Neural cell (in vitro differentiated cells): ENCODE measurements at regions not wholly inside any gene's neighbourhood (a gene's known extent, or its start where the extent isn't known, plus 50 kb on each side); places are given as distances from the start of the nearest gene placed in this dataset.

ENCODE experiments used
- H2AFZ ChIP-seq: fragments of 200-600, 300-800 bp; sonication (generic), shearing (Covaris generic); 2 replicates; pipeline ENCODE4 v1.6.0; 2014; ENCODE audit warnings: low read depth, mild to moderate bottlenecking, antibody characterized with exemption, low read length, moderate library complexity
- H3F3A ChIP-seq: fragments of 200-600 bp; shearing (Covaris generic); 2 replicates; pipeline ENCODE4 v1.6.1; 2016; ENCODE audit warnings: mild to moderate bottlenecking, moderate library complexity, mixed read lengths, antibody characterized with exemption, low read length; ENCODE audit not compliant: insufficient read depth, poor library complexity, severe bottlenecking
- H3K27ac ChIP-seq: fragments of 200-600, 300-800 bp; sonication (generic), shearing (Covaris generic); 2 replicates; pipeline ENCODE4 v1.5.1; 2014; ENCODE audit warnings: mild to moderate bottlenecking, low read length, moderate library complexity
- H3K27me3 ChIP-seq: fragments of 300-800, 200-600 bp; sonication (generic), shearing (Covaris generic); 2 replicates; pipeline ENCODE4 v1.6.0; 2014; ENCODE audit warnings: mild to moderate bottlenecking, low read depth, low read length, moderate library complexity; ENCODE audit not compliant: insufficient read depth
- H3K36me3 ChIP-seq: fragments of 300-800, 200-600 bp; sonication (generic), shearing (Covaris generic); 2 replicates; pipeline ENCODE4 v1.5.1; 2014; ENCODE audit warnings: mild to moderate bottlenecking, antibody characterized with exemption, low read length, moderate library complexity; ENCODE audit not compliant: insufficient read depth
- H3K4me2 ChIP-seq: fragments of 300-800, 200-600 bp; sonication (generic), shearing (Covaris generic); 2 replicates; pipeline ENCODE4 v1.6.0; 2014; ENCODE audit warnings: mild to moderate bottlenecking, low read length
- H3K4me3 ChIP-seq: fragments of 300-800, 200-600 bp; sonication (generic), shearing (Covaris generic); 2 replicates; pipeline ENCODE4 v1.5.1; 2014; ENCODE audit warnings: mild to moderate bottlenecking, low read length, moderate library complexity
- H3K79me2 ChIP-seq: fragments of 200-600 bp; shearing (Covaris generic); replicated peaks from 2 replicates; pipeline ENCODE4 v1.6.0; 2014; ENCODE audit warnings: mild to moderate bottlenecking, low read length, moderate library complexity; ENCODE audit not compliant: insufficient read depth
- H3K9ac ChIP-seq: fragments of 300-800, 200-600 bp; sonication (generic), shearing (Covaris generic); 2 replicates; pipeline ENCODE4 v1.6.1; 2016; ENCODE audit warnings: mild to moderate bottlenecking, low read length, mixed read lengths
- H3K9me2 ChIP-seq: fragments of 200-600 bp; shearing (Covaris generic); 2 replicates; pipeline ENCODE4 v1.6.1; 2016; ENCODE audit warnings: mild to moderate bottlenecking, low read length, mixed read lengths; ENCODE audit not compliant: insufficient read depth
- H3K9me3 ChIP-seq: fragments of 200-600, 300-800 bp; sonication (generic), shearing (Covaris generic); 2 replicates; pipeline ENCODE4 v1.6.1; 2016; ENCODE audit warnings: mild to moderate bottlenecking, mixed run types, low read length, moderate library complexity, mixed read lengths
- H4K20me1 ChIP-seq: fragments of 200-600 bp; shearing (Covaris generic); 2 replicates; pipeline ENCODE4 v1.6.1; 2016; ENCODE audit warnings: mild to moderate bottlenecking, mixed run types; ENCODE audit not compliant: insufficient read depth
- EP300 ChIP-seq: fragments of 450-650 bp; conservative IDR thresholded peaks from 2 replicates; pipeline ENCODE4 v1.6.1; 2014; ENCODE audit warnings: antibody characterized with exemption, mild to moderate bottlenecking, moderate library complexity; ENCODE audit not compliant: poor library complexity, severe bottlenecking
- EZH2 ChIP-seq: fragments of 200-600, 300-800 bp; shearing (Covaris generic), sonication (generic); IDR thresholded peaks from 2 replicates; pipeline ENCODE4 v1.6.1; 2014; ENCODE audit warnings: antibody characterized with exemption, low read length, borderline replicate concordance, mild to moderate bottlenecking; ENCODE audit not compliant: insufficient read depth, poor library complexity, severe bottlenecking
- MXI1 ChIP-seq: fragments of 450-650 bp; conservative IDR thresholded peaks from 2 replicates; pipeline ENCODE4 v1.6.1; 2014; ENCODE audit warnings: antibody characterized with exemption, mild to moderate bottlenecking; ENCODE audit not compliant: poor library complexity, severe bottlenecking
- POLR2AphosphoS5 ChIP-seq: IDR thresholded peaks from 2 replicates; pipeline ENCODE4 v1.6.1; 2012
- RAD21 ChIP-seq: fragments of 450-650 bp; conservative IDR thresholded peaks from 2 replicates; pipeline ENCODE4 v1.6.1; 2014; ENCODE audit warnings: antibody characterized with exemption, mild to moderate bottlenecking, moderate library complexity
- SMC3 ChIP-seq: fragments of 450-650 bp; conservative IDR thresholded peaks from 2 replicates; pipeline ENCODE4 v1.6.1; 2014; ENCODE audit warnings: antibody characterized with exemption, mild to moderate bottlenecking, moderate library complexity; ENCODE audit not compliant: poor library complexity
- TAF1 ChIP-seq: IDR thresholded peaks from 2 replicates; pipeline ENCODE4 v1.6.1; 2012; ENCODE audit warnings: low read depth
- TF ChIP-seq, protein P1 (sequence below): fragments of 450-650 bp; IDR thresholded peaks from 2 replicates; pipeline ENCODE4 v1.5.1; 2014; ENCODE audit warnings: antibody characterized with exemption, mild to moderate bottlenecking, moderate library complexity; ENCODE audit not compliant: poor library complexity, severe bottlenecking
- TF ChIP-seq, protein P2 (sequence below): IDR thresholded peaks from 2 replicates; pipeline ENCODE4 v1.6.1; 2012; ENCODE audit warnings: borderline replicate concordance

- Histone ChIP-seq H3K27me3 (no peaks in the 10 kb centered on the region), H3K27ac (no peak overlapping the region), H3K4me2 (no peak overlapping the region), H3F3A (no peaks in the 10 kb centered on the region), H3K4me3 (no peak overlapping the region), H3K9ac (no peak overlapping the region), H3K9me3 (no peaks in the 10 kb centered on the region), H3K36me3 (no peaks in the 10 kb centered on the region), H2AFZ (no peak overlapping the region), H3K79me2 (no peaks in the 10 kb centered on the region), H3K9me2 (no peaks in the 10 kb centered on the region), H4K20me1 (no peaks in the 10 kb centered on the region)
- TF ChIP-seq POLR2AphosphoS5 (no peak), EP300 (no peak), SMC3 (no peak), MXI1 (no peak), TAF1 (no peak), EZH2 (no peak), RAD21 (no peak)
- TF ChIP-seq, protein P1, sequence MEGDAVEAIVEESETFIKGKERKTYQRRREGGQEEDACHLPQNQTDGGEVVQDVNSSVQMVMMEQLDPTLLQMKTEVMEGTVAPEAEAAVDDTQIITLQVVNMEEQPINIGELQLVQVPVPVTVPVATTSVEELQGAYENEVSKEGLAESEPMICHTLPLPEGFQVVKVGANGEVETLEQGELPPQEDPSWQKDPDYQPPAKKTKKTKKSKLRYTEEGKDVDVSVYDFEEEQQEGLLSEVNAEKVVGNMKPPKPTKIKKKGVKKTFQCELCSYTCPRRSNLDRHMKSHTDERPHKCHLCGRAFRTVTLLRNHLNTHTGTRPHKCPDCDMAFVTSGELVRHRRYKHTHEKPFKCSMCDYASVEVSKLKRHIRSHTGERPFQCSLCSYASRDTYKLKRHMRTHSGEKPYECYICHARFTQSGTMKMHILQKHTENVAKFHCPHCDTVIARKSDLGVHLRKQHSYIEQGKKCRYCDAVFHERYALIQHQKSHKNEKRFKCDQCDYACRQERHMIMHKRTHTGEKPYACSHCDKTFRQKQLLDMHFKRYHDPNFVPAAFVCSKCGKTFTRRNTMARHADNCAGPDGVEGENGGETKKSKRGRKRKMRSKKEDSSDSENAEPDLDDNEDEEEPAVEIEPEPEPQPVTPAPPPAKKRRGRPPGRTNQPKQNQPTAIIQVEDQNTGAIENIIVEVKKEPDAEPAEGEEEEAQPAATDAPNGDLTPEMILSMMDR: no peak
- TF ChIP-seq, protein P2, sequence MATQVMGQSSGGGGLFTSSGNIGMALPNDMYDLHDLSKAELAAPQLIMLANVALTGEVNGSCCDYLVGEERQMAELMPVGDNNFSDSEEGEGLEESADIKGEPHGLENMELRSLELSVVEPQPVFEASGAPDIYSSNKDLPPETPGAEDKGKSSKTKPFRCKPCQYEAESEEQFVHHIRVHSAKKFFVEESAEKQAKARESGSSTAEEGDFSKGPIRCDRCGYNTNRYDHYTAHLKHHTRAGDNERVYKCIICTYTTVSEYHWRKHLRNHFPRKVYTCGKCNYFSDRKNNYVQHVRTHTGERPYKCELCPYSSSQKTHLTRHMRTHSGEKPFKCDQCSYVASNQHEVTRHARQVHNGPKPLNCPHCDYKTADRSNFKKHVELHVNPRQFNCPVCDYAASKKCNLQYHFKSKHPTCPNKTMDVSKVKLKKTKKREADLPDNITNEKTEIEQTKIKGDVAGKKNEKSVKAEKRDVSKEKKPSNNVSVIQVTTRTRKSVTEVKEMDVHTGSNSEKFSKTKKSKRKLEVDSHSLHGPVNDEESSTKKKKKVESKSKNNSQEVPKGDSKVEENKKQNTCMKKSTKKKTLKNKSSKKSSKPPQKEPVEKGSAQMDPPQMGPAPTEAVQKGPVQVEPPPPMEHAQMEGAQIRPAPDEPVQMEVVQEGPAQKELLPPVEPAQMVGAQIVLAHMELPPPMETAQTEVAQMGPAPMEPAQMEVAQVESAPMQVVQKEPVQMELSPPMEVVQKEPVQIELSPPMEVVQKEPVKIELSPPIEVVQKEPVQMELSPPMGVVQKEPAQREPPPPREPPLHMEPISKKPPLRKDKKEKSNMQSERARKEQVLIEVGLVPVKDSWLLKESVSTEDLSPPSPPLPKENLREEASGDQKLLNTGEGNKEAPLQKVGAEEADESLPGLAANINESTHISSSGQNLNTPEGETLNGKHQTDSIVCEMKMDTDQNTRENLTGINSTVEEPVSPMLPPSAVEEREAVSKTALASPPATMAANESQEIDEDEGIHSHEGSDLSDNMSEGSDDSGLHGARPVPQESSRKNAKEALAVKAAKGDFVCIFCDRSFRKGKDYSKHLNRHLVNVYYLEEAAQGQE: no peak
Measured at GRCh38 chr1:218666263-218666662, 321.1 kb downstream of the TGFB2 start.

DNA sequence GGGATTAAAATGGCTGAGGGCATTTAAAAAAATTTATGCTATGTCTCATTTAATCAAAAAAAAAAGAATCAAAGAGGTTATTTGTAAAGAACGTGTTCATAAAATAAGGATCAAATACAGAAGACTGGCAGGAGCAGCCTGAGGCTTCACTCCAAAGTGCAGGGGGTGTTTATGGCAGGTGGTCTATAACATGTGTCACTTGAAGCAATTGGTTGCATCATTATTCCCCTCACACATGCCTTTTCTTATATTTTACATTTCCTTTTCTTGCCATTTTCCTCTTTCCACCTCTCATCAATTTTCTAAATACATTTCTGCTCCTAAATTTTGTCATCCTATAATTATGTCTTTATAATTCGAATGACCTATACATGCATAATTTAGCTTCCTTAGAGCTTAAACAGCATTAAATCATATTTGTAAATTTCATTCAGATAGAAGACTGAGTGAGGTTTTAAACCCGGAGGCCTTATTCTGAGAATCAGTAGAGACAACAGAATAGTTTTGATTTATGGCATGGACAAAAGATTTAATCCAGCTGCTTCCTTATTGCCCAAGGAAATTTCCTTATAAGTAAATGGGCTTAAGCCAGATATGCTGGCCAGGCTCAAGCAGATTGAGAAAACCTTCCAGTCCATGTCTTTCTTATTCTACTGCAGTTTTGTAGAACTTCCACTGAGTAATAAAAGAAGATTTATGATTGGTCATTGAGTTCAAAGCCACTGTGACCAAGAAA, 322.8 kb downstream of the TGFB2 start:
- no peak for TF ChIP-seq MXI1
- peak; percentile 26 for TF ChIP-seq POLR2AphosphoS5
- peak; percentile 26 for TF ChIP-seq EP300
- no peak for TF ChIP-seq TAF1
- TF ChIP-seq, protein P2: no peak

More for the DNA sequence above, 322.8 kb downstream of the TGFB2 start:
- Histone ChIP-seq H3F3A (no peaks in the 10 kb centered on the region), H3K79me2 (no peaks in the 10 kb centered on the region), H4K20me1 (no peaks in the 10 kb centered on the region), H3K36me3 (no peaks in the 10 kb centered on the region), H3K4me2 (no peak overlapping the region), H3K9me3 (no peaks in the 10 kb centered on the region), H3K4me3 (no peak overlapping the region), H3K27me3 (no peaks in the 10 kb centered on the region), H3K9ac (no peak overlapping the region), H3K9me2 (no peaks in the 10 kb centered on the region), H3K27ac (no peak overlapping the region), H2AFZ (no peak overlapping the region)
